HG03354 (cell line): ENCODE measurements at regions not wholly inside any gene's neighbourhood (a gene's known extent, or its start where the extent isn't known, plus 50 kb on each side); places are given as distances from the start of the nearest gene placed in this dataset.
"Not testable (repeated sequence)": the region's sequence is repeated elsewhere in the genome, so short reads cannot be mapped to it uniquely, and the experiment has no call there.

Experiments
- ATAC-seq: cut with Tn5 transposase; IDR thresholded peaks from one replicate; pipeline ENCODE4 v1.9.1; 2021; ENCODE audit warnings: mild to moderate bottlenecking; ENCODE audit not compliant: unreplicated experiment, poor library complexity, severe bottlenecking

GRCh38 chr21:28727809-28728208 lies 264.9 kb downstream of the LTN1 start:
- no peak for ATAC-seq

GRCh38 chr21:28725396-28725795 lies 267.3 kb downstream of the LTN1 start:
- ATAC-seq: no peak

DNA sequence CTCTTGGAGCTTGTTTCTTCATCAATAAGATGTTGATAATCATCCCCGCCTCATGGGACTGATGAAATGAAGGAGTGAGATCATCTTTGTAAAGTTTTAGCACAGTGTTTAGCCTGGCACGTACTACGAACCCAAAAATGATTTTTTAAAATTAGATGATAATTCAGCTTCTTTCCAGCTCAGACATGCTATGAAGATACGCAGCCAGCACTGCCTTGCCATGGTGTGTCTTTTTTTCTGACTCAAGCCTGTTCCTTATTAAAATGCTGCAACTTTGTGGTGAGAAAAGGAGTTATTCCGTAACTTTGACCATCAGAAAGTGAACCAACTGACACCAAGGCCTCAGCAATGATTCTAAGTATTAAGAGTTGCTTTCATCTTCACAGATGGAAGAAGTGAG lies 269.0 kb downstream of the LTN1 start:
- no peak for ATAC-seq

DNA sequence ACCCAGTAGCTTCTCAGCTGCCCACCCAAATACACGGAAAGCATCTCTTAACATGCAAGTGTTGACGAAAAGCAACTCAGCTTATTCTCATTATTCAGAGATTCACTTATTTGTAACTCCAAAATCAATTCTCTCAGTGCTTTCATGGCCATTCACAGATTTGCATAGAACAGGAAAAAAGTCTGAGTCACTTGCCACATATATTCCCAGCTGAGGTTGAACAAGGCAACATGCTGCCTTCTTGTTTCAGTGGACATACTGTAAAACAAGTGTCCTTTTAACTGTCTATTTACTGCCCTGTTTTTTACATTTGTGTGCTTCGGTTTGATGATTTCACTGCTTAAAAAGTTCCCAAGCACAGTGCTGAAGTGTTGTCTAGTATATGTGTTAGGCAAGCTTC lies 273.0 kb downstream of the LTN1 start:
- no peak for ATAC-seq

GRCh38 chr21:28714777-28715464 lies 277.8 kb downstream of the LTN1 start:
- ATAC-seq: no peak

- ATAC-seq: no peak
Measured at GRCh38 chr21:28712411-28712810, 280.3 kb downstream of the LTN1 start.

DNA sequence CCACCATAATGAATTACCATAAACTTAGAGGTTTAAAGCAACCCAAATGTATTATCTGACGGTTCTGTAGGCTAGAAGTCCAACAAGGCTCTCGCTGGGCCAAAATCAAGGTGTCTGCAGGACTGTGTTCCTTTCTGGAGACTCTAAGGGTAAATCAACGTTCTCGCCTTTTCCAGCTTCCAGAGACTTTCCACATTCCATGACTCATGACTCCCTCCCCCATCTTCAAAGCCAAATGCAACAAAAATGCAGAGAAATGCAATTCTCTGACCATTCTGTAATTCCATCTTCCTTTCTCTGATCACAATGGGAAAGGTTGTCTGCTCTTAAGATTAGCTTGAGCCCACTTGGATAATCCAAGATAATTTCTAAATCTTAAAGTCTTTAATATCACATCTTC lies 287.1 kb downstream of the LTN1 start:
- no peak for ATAC-seq

- ATAC-seq: no peak
Measured at GRCh38 chr21:28704746-28705145, 287.9 kb downstream of the LTN1 start.

GRCh38 chr21:28703861-28704260 lies 288.8 kb downstream of the LTN1 start:
- ATAC-seq: no peak

DNA sequence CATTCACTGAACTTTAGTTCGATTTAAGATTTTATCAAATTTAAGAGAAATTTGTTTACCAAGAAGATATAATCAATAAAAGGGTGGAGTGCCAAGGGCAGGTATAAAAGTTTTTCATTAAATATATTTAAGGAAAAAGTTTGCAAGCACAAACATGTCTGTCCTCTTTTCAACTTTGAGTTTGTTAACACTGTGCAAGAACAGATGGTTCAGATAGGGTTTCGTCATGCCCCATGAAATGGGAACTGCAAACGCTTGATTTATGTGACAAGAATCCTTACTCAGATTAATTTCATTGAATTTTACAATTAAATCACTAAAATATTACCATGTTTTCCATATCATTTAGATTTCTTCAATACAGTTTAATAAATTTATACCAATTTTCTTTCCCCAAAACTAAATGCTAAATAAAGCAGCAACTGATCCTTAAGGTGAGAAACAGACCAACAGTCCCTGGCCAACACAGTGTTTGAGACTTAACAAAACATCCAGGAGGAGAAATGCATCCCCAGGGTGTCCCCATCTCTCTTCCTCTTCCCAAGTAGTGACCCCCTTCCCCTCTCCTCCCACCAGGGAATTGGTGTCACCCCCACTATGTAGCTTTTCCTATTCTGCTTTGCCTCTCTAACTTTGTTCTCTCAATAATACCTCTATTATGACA lies 292.9 kb downstream of the LTN1 start:
- ATAC-seq: no peak

DNA sequence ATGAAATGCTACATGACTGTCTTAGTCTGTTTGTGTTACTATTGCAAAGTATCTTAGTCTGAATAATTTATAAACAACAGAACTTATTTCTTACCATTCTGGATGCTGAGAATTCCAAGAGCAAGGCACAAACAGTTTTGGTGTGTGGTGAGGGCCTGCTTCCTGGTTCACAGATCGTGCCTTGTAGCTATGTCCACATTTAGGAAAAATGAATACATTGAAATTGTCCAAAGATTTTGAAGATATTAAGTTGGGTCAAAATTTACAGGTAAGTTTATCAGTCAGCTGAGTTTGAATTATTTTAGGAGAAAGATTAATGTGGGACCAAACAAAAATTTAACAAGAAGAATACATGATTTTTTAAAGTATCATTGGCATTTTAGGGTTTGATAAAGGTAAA lies 293.5 kb downstream of the LTN1 start:
- no peak for ATAC-seq

DNA sequence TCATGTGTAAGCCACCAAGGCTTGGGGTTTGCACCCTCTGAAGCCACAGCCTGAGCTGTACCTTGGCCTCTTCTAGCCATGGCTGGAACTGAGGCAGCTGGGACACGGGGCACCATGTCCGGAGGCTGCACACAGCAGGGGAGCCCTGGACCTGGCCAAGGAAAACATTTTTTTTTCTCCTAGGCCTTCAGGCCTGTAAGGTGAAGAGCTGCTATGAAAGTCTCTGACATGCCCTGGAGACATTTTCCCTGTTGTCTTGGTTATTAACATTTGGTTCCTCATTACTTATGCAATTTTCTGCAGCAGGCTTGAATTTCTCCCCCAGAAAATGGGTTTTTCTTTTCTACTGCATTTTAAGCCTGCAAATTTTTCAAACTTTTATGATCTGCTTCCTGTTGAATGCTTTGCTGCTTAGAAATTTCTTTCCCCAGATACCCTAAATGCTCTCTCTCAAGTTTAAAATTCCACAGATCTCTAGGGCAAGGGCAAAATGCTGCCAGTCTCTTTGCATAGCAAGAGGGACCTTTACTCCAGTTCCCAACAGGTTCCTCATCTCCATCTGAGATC lies 295.8 kb downstream of the LTN1 start:
- ATAC-seq: no peak

GRCh38 chr21:28693476-28693875 lies 299.2 kb downstream of the LTN1 start:
- no peak for ATAC-seq

DNA sequence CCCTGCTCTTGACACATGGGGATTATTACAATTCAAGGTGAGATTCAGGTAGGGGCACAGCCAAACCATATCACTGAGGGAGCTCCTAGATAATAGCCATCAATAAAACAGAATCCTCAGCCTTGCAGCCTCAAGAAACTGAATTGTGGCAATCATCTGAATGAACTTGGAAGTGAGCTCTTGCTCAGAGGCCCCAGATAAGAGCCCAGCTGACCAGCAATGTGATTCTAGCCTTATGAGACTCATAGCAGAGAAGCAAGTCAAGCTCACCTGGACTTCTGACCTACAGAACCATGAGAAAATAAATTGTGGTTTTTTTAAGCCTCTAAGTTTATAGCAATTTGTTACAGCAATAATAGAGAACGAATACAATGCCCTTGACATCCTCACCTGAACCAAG lies 302.5 kb downstream of the LTN1 start:
- no peak for ATAC-seq

DNA sequence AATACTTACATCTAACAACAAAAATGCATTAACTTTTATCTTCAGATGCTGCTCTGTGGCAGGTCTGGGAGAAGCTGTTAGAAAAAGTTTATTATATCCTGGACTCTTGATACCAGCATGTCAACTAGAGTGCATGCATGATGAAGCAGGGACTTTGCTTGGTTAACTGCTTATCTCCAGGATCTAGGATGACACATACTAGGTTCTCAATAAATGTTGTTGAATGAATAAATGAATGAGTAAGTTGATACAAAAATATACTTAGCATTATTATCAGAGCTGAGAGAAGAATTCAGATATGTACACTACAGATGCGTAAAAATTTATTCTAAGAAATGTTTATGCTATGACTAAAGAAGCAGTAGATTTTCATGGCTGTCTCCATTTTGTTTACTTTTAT lies 304.3 kb downstream of the LTN1 start:
- no peak for ATAC-seq

GRCh38 chr21:28687586-28687985 lies 305.1 kb downstream of the LTN1 start:
- ATAC-seq: no peak

DNA sequence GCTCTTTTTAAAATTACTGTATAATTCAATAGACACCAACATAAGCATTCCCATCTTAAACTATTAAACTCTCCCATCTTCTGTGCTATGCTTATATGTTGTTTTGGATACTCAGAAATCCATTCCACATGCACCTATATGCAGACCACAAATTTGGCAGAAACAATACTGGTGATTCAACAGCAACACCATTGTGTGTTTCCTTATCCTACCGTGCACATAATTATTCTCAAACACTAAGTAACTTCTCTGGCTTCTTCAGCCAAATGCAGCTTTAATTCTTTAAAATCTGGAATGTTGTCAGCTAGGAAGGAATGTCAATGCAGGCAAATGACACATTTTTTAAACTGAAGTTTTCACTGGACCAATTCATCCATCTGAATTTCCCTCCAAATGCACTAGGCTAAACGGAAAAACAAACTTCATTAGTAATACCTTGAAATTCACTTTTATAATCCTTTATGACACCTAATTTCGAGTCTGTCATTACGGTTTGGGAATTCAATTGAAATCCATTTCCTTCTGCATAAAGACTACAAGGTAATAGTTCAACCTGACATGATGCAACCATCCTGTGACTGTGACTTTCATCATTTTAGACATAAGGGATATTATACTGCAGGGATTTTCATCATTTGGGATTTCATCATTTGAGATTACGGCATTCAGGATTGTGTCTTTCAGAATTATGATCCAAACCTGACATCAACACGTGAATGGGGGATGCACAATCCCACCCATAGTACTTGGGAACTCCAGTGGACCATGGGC lies 308.5 kb downstream of the LTN1 start:
- ATAC-seq: no peak

- not testable (repeated sequence) for ATAC-seq
Measured at GRCh38 chr21:28682884-28683283, 309.8 kb downstream of the LTN1 start.

DNA sequence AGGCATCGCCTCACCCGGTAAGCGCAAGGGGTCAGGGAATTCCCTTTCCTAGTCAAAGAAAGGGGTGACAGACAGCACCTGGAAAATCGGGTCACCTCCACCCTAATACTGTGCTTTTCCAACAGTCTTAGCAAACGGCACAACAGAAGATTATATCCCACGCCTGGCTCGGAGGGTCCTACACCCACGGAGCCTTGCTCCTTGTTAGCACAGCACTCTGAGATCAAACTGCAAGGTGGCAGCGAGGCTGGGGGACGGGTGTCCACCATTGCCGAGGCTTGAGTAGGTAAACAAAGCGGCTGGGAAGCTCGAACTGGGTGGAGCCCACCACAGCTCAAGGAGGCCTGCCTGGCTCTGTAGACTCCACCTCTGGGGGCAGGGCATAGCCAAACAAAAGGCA lies 315.6 kb downstream of the LTN1 start:
- ATAC-seq: not testable (repeated sequence)

DNA sequence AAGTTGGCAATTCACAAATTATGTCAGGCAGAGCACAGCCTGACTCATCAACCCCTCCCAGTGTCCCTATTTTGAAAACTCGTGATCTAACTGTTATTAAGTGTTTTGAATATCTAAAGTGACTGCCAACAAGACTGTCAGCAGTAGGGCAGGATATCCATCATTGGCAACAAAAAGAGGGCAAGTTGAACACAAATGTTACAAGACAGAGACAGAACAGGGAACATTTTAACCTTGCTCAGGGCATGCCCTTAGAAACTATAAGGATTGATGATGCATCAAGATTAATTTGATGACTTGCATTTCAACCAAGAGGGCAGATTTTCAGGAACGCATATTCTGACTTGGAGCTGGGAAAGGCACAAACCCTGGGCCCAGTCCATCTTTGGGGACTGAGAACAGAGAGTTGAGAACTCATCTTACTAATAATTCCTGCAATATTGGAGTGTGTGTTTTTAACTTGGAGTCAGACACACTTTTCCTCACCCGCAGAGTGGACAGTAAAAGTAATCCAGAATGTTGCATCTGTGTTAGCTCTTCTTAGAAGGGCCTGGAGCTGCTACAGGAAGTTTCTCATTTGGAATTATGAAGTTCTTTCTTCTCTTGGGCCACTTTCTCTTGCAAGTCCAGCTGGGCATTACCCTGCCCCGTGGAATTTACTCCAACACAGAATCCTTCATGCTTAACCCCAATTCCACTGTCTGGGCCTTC lies 317.2 kb downstream of the LTN1 start:
- ATAC-seq: no peak
